ENCODE measurements at regions not wholly inside any gene's neighbourhood (a gene's known extent, or its start where the extent isn't known, plus 50 kb on each side); places are given as distances from the start of the nearest gene placed in this dataset.

- no peak for DNase-seq
Measured at GRCh38 chr22:45084400-45084920, 74.7 kb upstream of the PHF21B start.

GRCh38 chr22:45087802-45088201, 75.9 kb upstream of the NUP50 start:
- no peak for DNase-seq
- Histone ChIP-seq H3K27ac (no peak overlapping the region), H3K4me3 (no peak overlapping the region), H3K9me3 (peaks cover 0 to 13% (median 6%) of the 10 kb centered on the region in 8 donors), H3K36me3 (no peaks in the 10 kb centered on the region), H3K27me3 (replicated peaks in 1 of 7) (peaks cover 0 to 48% (median 8%) of the 10 kb centered on the region in 7 donors), H3K4me1 (no peaks in the 10 kb centered on the region)
- WGBS, 5 donors: 77 to 89% (median 83%) methylated on average over 5 of the region's 5 CpGs
- intact Hi-C loops (cut with DNase I; ENCODE audit: low total_unique reads): no loop called here
- TF ChIP-seq POLR2AphosphoS5 (IDR thresholded peaks at IDR 0.05) (no peak), CTCF (IDR thresholded peaks at IDR 0.05 in 8 of 11, conservative IDR thresholded peaks at IDR 0.05 in 3 of 11) (no peak), POLR2A (IDR thresholded peaks at IDR 0.05) (no peak)

More at GRCh38 chr22:45084400-45084920, 74.7 kb upstream of the PHF21B start:
- Histone ChIP-seq H3K4me3 (no peak overlapping the region), H3K27ac (no peak overlapping the region), H3K9me3 (no peaks in the 10 kb centered on the region), H3K27me3 (replicated peaks in 1 of 7) (peaks cover 0 to 53% (median 11%) of the 10 kb centered on the region in 7 donors), H3K4me1 (no peaks in the 10 kb centered on the region), H3K36me3 (no peaks in the 10 kb centered on the region)
- intact Hi-C loops (cut with DNase I; ENCODE audit: low total_unique reads): no loop called here
- 88 to 96% (median 92%) methylated on average over 5 of the region's 5 CpGs for WGBS, 5 donors
- no peak for TF ChIP-seq POLR2AphosphoS5 (IDR thresholded peaks at IDR 0.05)
- no peak for TF ChIP-seq CTCF (IDR thresholded peaks at IDR 0.05 in 8 of 11, conservative IDR thresholded peaks at IDR 0.05 in 3 of 11)
- TF ChIP-seq POLR2A (IDR thresholded peaks at IDR 0.05): no peak

- no peaks in the 10 kb centered on the region for H3K4me1 ChIP-seq
- intact Hi-C loops (cut with DNase I; ENCODE audit: low total_unique reads): no loop called here
Measured at GRCh38 chr22:45088576-45088975, 75.1 kb upstream of the NUP50 start.

More at GRCh38 chr22:45088576-45088975, 75.1 kb upstream of the NUP50 start:
- no peak for DNase-seq
- no peak overlapping the region for H3K4me3 ChIP-seq
- 56 to 85% (median 72%) methylated on average over 2 of the region's 2 CpGs for WGBS, 5 donors
- TF ChIP-seq CTCF (IDR thresholded peaks at IDR 0.05 in 8 of 11, conservative IDR thresholded peaks at IDR 0.05 in 3 of 11): no peak
- no peak for TF ChIP-seq POLR2A (IDR thresholded peaks at IDR 0.05)
- TF ChIP-seq POLR2AphosphoS5 (IDR thresholded peaks at IDR 0.05): no peak
- H3K9me3 ChIP-seq: peaks cover 0 to 19% (median 11%) of the 10 kb centered on the region in 8 donors
- peaks cover 0 to 44% (median 0%) of the 10 kb centered on the region in 7 donors for H3K27me3 ChIP-seq (replicated peaks in 1 of 7)
- no peak overlapping the region for H3K27ac ChIP-seq
- H3K36me3 ChIP-seq: no peaks in the 10 kb centered on the region
